ENCODE measurements at regions not wholly inside any gene's neighbourhood (a gene's known extent, or its start where the extent isn't known, plus 50 kb on each side); places are given as distances from the start of the nearest gene placed in this dataset.
"Not testable (repeated sequence)": the region's sequence is repeated elsewhere in the genome, so short reads cannot be mapped to it uniquely, and the experiment has no call there.

- DNase-seq: no peak
Observed at GRCh38 chr14:85075694-85076476, 454.1 kb upstream of the FLRT2 start.

DNA sequence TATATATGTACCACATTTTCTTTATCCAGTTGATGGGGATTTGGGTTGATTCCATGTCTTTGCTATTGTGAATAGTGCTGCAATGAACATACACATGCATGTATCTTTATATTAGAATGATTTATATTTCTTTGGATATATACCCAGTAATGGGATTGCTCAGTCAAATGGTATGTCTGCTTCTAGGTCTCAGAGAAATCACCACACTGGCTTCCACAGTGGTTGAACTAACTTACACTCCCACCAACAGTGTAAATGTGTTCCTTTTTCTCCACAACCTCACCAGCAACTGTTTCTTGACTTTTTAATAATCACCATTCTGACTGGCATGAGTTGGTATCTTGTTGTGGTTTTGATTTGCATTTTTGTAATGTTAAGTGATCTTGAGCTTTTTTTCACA lies 452.2 kb upstream of the FLRT2 start:
- not testable (repeated sequence) for DNase-seq

DNA sequence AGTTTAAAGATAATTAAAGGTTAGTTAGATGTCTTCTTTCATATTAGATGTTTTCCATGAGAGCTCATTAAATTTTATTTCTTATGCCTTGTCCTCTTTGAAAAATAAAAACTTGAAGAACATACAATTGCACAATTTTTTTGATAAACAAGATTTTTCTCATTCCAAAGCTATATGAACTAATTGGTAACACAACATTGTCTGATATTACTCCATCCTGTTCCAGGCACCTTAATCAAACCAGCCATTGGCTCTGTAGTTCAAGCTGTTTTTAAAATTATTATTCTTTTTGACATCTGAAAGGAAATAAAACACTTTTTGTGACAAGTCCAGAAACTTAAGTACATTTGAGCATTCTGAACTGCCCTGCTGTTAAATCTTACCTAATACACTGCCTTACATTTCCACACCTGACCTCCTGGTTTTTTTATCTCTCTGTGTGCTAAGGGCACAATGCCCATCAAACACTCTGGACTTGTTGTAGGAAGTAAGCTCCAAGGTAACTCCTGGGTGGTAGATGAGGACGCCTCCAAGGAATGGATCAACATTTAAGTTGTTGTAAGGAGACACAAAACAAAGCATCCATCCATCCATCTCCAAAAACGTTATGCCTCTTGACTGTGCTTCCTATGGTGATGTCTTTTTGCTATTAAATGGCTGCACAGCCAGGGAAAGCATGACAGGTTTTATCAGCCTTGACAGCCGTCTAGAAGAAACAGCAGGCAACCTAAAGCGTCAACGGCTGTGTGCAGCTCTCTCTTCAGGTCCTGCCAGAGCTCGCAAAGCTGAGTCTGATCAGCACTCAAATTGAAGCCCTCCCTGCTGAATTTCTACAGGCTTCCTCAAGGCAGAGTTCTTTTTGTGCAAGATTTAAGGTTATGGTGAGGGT lies 449.9 kb upstream of the FLRT2 start:
- peak; percentile 5 for DNase-seq

DNA sequence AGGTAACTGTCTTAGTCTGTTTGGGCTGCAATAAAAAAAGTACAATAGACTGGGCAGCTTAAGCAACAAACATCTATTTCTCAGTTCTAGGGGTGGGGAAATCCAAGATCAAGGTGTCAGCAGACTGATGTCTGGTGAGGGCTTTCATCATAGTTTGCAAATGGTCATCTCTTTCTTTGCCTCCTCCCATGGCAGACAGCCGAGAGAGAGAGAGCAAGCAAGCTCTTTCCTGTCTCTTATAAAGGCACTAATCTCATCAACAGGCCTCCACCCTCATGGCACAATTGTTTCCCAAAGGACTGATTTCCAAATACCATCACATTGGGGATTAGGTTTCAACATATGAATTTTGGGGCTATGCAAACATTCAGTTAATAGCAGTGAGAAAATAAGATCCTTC lies 445.6 kb upstream of the FLRT2 start:
- DNase-seq: no peak

DNA sequence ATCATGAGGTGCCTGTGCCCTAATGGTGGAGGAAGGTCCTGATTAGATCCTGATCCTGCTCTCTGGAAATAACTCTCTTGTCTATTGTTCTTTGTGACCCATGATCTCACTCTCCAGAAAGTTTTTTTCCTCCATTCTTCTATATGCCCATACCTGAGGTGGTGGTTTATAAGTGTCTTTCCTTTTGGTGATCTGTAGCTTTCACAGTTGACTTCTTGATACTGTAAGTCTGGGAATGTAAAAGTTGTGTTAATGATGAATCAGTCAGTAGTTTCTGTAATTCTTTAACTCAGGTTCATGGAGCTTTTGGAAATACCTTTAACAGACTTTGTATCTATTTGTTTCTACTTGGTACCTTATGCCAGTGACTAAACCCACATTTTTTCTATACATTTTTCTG lies 444.0 kb upstream of the FLRT2 start:
- DNase-seq: no peak

GRCh38 chr14:85087201-85087600 lies 442.7 kb upstream of the FLRT2 start:
- DNase-seq: no peak

DNA sequence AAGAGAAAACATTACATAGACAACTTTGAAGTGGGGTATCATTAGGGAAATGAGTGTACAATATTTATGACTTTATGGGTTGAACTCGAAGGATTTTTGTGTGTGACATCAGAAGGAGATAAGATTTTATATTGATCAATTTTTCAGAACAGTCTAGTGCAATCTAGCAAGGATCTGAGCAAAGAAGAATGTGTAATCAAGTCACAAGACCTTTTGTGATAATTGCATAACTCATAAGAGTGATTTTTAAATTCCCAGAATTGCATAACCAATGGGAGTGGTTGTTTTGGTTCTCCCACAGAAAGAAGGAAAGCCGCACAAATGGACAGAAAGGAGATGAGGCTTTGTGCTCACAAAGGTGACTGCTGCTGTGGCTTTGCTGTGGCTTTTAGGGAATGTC lies 441.8 kb upstream of the FLRT2 start:
- DNase-seq: no peak

- no peak for DNase-seq
Observed at GRCh38 chr14:85090681-85091080, 439.3 kb upstream of the FLRT2 start.

DNA sequence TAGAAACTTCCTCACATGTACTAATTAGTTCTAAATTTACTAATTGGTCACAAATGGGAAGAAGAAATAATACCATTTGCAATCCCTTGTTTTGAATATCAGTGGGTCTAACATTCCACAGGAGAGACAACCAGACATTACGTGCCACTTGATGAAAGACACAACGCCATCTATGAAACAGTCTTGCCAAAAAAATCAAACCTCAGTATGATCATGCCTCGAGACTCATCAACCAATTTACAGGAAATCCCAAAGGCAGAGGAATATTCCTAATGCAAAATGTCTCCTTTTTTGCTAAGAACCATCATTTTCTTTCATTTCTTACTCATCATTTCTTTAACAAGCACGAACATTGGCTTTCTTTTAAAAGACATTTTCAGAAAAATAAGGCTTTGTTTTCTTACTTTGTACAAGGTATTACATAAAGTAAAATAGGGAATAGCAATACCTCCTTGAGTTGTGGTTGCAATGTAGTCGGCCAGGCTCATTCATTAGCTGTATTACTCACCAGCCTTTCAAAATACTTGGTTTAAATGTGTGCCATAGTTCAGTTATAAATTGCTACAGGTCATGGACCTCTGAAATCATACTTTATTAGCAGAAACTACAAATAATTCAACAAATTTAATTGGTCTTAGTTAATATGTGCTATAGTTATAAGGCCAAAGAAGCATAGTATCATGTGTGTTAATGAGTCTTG lies 436.2 kb upstream of the FLRT2 start:
- DNase-seq: no peak

DNA sequence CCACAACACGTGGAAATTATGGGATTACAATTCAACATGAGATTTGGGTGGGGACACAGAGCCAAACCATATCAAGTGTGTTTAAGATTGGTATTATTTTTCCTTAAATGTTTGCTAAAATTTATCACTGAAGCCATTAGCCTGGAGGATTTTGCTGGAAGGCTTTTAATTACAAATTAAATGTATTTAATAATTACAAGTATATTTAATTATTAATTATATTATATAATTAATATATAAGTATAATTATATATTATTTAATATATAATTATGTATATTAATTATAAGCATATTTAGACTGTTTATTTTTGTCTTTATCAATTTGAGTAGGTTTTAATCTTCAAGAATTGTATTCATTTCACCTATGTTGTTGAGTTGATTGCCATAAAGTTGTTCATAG lies 427.4 kb upstream of the FLRT2 start:
- DNase-seq: no peak

GRCh38 chr14:85106506-85106905 lies 423.4 kb upstream of the FLRT2 start:
- DNase-seq: no peak

DNA sequence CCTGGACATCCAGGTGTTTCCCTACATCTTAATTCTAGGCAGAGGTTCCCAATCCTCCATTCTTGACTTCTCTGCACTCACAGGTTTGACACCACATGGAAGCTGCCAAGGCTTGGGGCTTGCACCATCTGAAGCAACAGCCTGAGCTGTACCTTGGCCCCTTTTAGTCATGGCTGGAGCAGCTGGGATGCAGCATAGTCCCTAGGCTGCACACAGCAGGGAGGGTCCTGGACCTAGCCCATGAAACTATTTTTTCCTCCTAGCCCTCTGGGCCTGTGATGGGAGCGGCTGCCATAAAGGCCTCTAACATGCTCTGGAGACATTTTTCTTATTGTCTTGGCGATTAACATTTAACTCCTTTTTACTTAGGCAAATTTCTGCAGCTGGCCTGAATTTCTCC lies 417.2 kb upstream of the FLRT2 start:
- no peak for DNase-seq

GRCh38 chr14:85115921-85116320 lies 414.0 kb upstream of the FLRT2 start:
- no peak for DNase-seq

DNA sequence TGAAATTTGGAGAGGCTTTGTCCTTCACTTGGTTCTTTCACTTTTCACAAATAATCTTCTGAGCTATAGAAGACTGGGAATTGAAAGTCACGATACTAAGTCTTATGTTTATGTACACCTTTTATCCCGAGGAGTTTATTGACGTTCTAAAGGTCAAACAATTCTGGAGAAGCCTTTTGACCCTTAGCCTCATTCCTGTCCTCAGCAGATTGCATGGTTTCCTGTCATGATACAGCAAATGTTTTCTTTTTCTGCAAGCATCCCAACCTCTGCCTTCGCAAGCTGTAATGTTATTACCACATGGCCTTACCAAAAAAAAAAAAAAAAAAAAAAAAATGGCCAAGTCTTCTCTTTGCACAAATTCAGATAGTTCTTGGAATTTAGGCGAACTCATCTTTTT lies 411.7 kb upstream of the FLRT2 start:
- DNase-seq: no peak

- peak; percentile 21 for DNase-seq
Observed at GRCh38 chr14:85122690-85123089, 407.3 kb upstream of the FLRT2 start.

- no peak for DNase-seq
Observed at GRCh38 chr14:85123755-85124154, 406.2 kb upstream of the FLRT2 start.

GRCh38 chr14:85124631-85125290 lies 405.2 kb upstream of the FLRT2 start:
- no peak for DNase-seq

DNA sequence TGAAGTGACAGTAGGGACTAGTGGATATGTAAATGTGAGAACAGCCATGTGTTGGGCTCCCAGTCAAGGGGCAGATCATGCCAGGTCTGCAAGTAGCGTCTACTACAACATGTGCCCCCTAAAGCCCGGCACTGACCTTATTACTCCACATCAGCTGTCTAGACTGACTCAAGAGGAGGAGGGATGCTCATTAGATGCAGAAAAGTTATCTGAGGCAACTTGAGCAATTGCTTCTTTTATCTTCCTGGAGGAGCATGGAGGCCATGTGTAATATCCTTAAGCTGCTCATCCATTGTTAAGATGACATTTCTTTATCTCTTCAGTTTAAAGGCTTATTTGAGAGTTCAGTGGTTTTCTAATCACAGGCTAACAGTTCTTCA lies 404.7 kb upstream of the FLRT2 start:
- DNase-seq: no peak

GRCh38 chr14:85129921-85130320 lies 400.0 kb upstream of the FLRT2 start:
- no peak for DNase-seq

DNA sequence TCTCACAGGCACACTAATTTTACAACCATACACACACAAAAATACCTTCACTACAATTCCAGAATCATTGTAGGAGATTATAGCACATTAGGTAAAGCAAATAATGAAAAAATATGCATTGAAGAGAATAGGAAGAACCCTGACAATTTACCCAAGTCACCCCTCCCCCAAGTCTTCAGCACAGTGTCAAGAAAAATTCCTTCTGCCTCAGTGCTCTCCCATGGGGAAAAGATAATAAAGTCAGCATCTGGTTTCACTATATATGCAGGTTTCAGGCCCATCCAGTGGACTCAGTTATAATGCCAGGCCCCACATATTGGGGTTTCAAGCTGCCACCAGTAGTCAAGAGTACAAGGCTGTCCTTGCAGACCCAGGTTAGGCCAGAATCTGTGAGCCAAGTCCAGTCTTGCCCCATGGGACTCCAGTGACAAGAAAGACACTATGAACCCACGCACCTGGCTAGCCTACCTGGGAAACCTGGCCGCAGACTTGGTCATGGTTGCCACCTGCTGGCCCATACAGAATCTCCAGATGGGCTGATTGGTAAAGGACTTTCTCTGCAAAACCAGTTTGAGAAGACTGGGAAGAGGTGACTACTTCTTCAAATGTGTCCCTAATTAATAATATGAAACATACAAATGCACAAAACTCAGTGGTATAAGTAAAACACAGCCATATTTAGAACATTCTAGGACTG lies 398.6 kb upstream of the FLRT2 start:
- DNase-seq: no peak

- no peak for DNase-seq
Observed at GRCh38 chr14:85142982-85143381, 387.0 kb upstream of the FLRT2 start.

DNA sequence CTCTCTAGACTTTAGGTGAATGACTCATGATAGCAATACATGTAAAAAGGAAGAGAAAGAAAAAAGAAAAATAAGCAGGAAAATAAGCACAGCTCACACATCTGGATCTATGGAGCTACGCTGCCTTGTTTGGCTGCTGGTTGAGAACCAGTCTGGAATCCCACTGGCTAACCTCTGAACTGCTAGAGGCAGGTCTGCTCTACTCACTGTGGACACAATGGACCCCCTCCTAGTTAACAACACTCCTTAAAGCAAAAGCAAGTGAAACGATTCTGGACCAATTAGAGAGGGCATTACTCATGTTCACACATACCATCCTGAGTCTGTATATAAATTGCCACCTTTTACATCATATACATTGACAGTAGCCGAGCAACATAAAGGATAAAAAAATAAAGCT lies 383.2 kb upstream of the FLRT2 start:
- no peak for DNase-seq

- DNase-seq: no peak
Observed at GRCh38 chr14:85150166-85150565, 379.8 kb upstream of the FLRT2 start.

Data from NCI-H345 (cell line).